GM18505 (cell line): ENCODE measurements at regions not wholly inside any gene's neighbourhood (a gene's known extent, or its start where the extent isn't known, plus 50 kb on each side); places are given as distances from the start of the nearest gene placed in this dataset.
"Not testable (repeated sequence)": the region's sequence is repeated elsewhere in the genome, so short reads cannot be mapped to it uniquely, and the experiment has no call there.

ENCODE experiments used
- ATAC-seq: cut with Tn5 transposase; IDR thresholded peaks from one replicate; pipeline ENCODE4 v1.9.1; 2021; ENCODE audit not compliant: unreplicated experiment
- POLR2A ChIP-seq: IDR thresholded peaks from 4 replicates; pipeline ENCODE4 v1.6.1; 2011; ENCODE audit warnings: borderline replicate concordance; ENCODE audit not compliant: insufficient read depth, insufficient read length; ENCODE audit errors: extremely low read depth

- ATAC-seq = no peak
- TF ChIP-seq POLR2A = no peak
These were observed 984.9 kb upstream of the INTU start for GRCh38 chr4:126647756-126648397.

GRCh38 chr4:126658411-126658810, 974.3 kb upstream of the INTU start:
- no peak for TF ChIP-seq POLR2A

GRCh38 chr4:126661194-126661593, 971.6 kb upstream of the INTU start:
- ATAC-seq = no peak
- no peak for TF ChIP-seq POLR2A

More at GRCh38 chr4:126658411-126658810, 974.3 kb upstream of the INTU start:
- no peak for ATAC-seq

- no peak for ATAC-seq
- TF ChIP-seq POLR2A = no peak
These were observed 967.9 kb upstream of the INTU start for GRCh38 chr4:126664839-126665238.

- not testable (repeated sequence) for ATAC-seq
These were observed 962.7 kb upstream of the INTU start for GRCh38 chr4:126670038-126670437.

- no peak for ATAC-seq
These were observed 954.1 kb upstream of the INTU start for GRCh38 chr4:126678618-126679017.

GRCh38 chr4:126679303-126679702, 953.5 kb upstream of the INTU start:
- ATAC-seq = no peak
- no peak for TF ChIP-seq POLR2A

More at GRCh38 chr4:126678618-126679017, 954.1 kb upstream of the INTU start:
- no peak for TF ChIP-seq POLR2A

GRCh38 chr4:126682250-126682649, 950.5 kb upstream of the INTU start:
- no peak for ATAC-seq
- no peak for TF ChIP-seq POLR2A

GRCh38 chr4:126686491-126686890, 946.3 kb upstream of the INTU start:
- ATAC-seq = no peak
- no peak for TF ChIP-seq POLR2A

GRCh38 chr4:126687655-126688358, 945.0 kb upstream of the INTU start:
- TF ChIP-seq POLR2A = no peak
- no peak for ATAC-seq

- no peak for TF ChIP-seq POLR2A
- ATAC-seq = no peak
These were observed 941.0 kb upstream of the INTU start for GRCh38 chr4:126691797-126692196.

- TF ChIP-seq POLR2A = no peak
- no peak for ATAC-seq
These were observed 935.0 kb upstream of the INTU start for GRCh38 chr4:126697748-126698147.

GRCh38 chr4:126698224-126698623, 934.5 kb upstream of the INTU start:
- ATAC-seq = no peak
- no peak for TF ChIP-seq POLR2A

- TF ChIP-seq POLR2A = no peak
- ATAC-seq = no peak
These were observed 931.0 kb upstream of the INTU start for GRCh38 chr4:126701756-126702155.
